GM23248 (cell line): ENCODE measurements at regions not wholly inside any gene's neighbourhood (a gene's known extent, or its start where the extent isn't known, plus 50 kb on each side); places are given as distances from the start of the nearest gene placed in this dataset.

Source experiments
- DNase-seq: peaks from one replicate; pipeline ENCODE4 v3.0.0-alpha.2; 2015
- H2AFZ ChIP-seq: fragments of 200-600 bp; sonication (generic); 2 replicates; pipeline ENCODE4 v1.6.1; 2016; ENCODE audit warnings: antibody characterized with exemption
- H3F3A ChIP-seq: fragments of 200-600 bp; sonication (generic); 2 replicates; pipeline ENCODE4 v1.6.1; 2016; ENCODE audit warnings: mild to moderate bottlenecking, antibody characterized with exemption, mixed run types; ENCODE audit not compliant: insufficient read depth
- H3K27ac ChIP-seq: fragments of 200-600 bp; sonication (generic); 2 replicates; pipeline ENCODE4 v1.5.1; 2016; ENCODE audit warnings: mild to moderate bottlenecking
- H3K27me3 ChIP-seq: fragments of 200-600 bp; sonication (generic); replicated peaks from 2 replicates; pipeline ENCODE4 v1.6.1; 2016; ENCODE audit warnings: mild to moderate bottlenecking; ENCODE audit not compliant: insufficient read depth
- H3K36me3 ChIP-seq: fragments of 200-600 bp; sonication (generic); 2 replicates; pipeline ENCODE4 v1.6.1; 2016; ENCODE audit warnings: low read depth, mild to moderate bottlenecking
- H3K4me1 ChIP-seq: fragments of 200-600 bp; sonication (generic); 2 replicates; pipeline ENCODE4 v1.6.1; 2016; ENCODE audit warnings: mild to moderate bottlenecking; ENCODE audit not compliant: insufficient read depth
- H3K4me2 ChIP-seq: fragments of 200-600 bp; sonication (generic); one replicate; pipeline ENCODE4 v1.6.1; 2016; ENCODE audit warnings: mild to moderate bottlenecking; ENCODE audit not compliant: unreplicated experiment
- H3K4me3 ChIP-seq: fragments of 200-600 bp; sonication (generic); 2 replicates; pipeline ENCODE4 v1.5.1; 2016; ENCODE audit warnings: mild to moderate bottlenecking
- H3K79me2 ChIP-seq: fragments of 200-600 bp; sonication (generic); 2 replicates; pipeline ENCODE4 v1.6.1; 2016; ENCODE audit warnings: mild to moderate bottlenecking; ENCODE audit not compliant: insufficient read depth
- H3K9ac ChIP-seq: fragments of 200-600 bp; sonication (generic); 2 replicates; pipeline ENCODE4 v1.6.1; 2016; ENCODE audit warnings: mild to moderate bottlenecking
- H3K9me2 ChIP-seq: fragments of 200-600 bp; sonication (generic); 2 replicates; pipeline ENCODE4 v1.6.1; 2016; ENCODE audit warnings: mixed run types, mild to moderate bottlenecking, moderate library complexity; ENCODE audit not compliant: insufficient read depth
- H3K9me3 ChIP-seq: fragments of 200-600 bp; sonication (generic); one replicate; pipeline ENCODE4 v1.6.1; 2017; ENCODE audit warnings: low read depth
- H4K20me1 ChIP-seq: fragments of 200-600 bp; sonication (generic); 2 replicates; pipeline ENCODE4 v1.6.0; 2016; ENCODE audit not compliant: insufficient read depth
- EZH2 ChIP-seq: fragments of 200-600 bp; sonication (generic); IDR thresholded peaks from 2 replicates; pipeline ENCODE4 v1.6.1; 2018; ENCODE audit warnings: antibody characterized with exemption, mild to moderate bottlenecking; ENCODE audit not compliant: insufficient read depth, poor library complexity, severe bottlenecking
- EZH2phosphoT487 ChIP-seq: fragments of 200-600 bp; sonication (generic); IDR thresholded peaks from 2 replicates; pipeline ENCODE4 v1.6.1; 2018; ENCODE audit warnings: antibody characterized with exemption, moderate library complexity, mild to moderate bottlenecking, low read depth; ENCODE audit not compliant: insufficient read depth
- WGBS, 2 experiments: methylation state at CpG; one replicate each; pipeline ENCODE4 v1.1.6; 2015 to 2017; ENCODE audit warnings: low lambda C conversion rate in 2 of 2, low coverage in 1 of 2; ENCODE audit errors: missing lambda C conversion rate in 2 of 2; 5-methylcytosine and 5-hydroxymethylcytosine counted together
- in situ Hi-C: fragments of 300-500 bp; cut with MboI; formaldehyde crosslinking; loops from 2 replicates; pipeline ENCODE4 v1.15.0; 2020

DNA sequence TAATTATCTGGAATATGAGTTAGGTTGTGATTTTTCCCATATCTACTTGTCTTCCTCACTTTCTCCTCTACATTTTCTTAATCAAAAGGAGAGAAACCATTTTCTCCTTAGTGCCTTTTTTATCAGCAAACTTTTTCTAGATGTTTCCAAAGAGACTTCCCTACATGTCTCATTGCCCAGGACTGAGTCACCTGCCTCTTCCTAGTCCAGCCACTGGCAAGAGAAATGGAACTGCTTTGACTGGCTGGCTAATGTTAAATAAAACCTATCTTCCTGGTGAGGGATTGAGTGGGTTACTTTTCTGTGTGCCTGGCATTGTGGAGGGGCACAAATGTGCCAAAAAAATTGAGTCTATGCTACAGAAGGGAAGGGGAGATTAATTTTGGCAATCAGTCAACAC, 52.1 kb upstream of the CD5L start:
- TF ChIP-seq EZH2phosphoT487 = no peak
- no peak for TF ChIP-seq EZH2
- Histone ChIP-seq H2AFZ (no peak overlapping the region), H3K4me3 (no peak overlapping the region), H4K20me1 (no peaks in the 10 kb centered on the region), H3K9me3 (no peaks in the 10 kb centered on the region), H3K4me2 (no peak overlapping the region), H3K36me3 (no peaks in the 10 kb centered on the region), H3K4me1 (no peaks in the 10 kb centered on the region), H3K9me2 (no peaks in the 10 kb centered on the region), H3K9ac (no peak overlapping the region), H3K79me2 (no peaks in the 10 kb centered on the region), H3F3A (no peaks in the 10 kb centered on the region), H3K27me3 (no peaks in the 10 kb centered on the region; the same call in 1 of the 2 replicates), H3K27ac (no peak overlapping the region)
- in situ Hi-C loops = no loop called here
- peak; percentile 28 for DNase-seq

DNA sequence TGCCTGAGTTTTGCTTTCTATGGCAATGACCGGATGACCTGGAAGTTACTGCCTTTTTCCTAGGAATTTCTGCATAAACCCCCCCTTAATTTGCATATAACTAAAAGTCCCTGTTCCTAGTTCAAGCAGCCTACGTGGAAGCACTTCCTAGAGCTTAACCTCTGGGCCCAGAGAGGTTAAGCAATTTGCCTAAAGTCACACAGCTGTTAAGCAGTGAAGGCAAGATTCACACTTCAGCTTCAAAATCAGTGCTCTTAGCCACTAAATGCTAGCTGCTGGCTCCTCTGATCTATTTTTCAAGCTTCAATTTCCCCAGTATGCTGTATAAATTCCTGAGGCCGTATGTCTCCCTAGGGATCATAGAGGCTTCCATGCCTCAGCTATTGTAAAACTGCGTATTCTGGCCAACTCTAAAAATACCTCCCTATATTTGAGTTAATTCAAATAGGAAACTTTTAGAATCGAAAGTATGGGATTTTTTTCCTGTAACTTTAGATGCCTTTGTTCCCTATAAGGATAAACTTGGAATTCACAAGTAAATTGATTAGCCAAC, 53.1 kb upstream of the CD5L start:
- Histone ChIP-seq H3K36me3 (no peaks in the 10 kb centered on the region), H3F3A (no peaks in the 10 kb centered on the region), H2AFZ (no peak overlapping the region), H3K27me3 (no peaks in the 10 kb centered on the region; the same call in 1 of the 2 replicates), H3K9ac (no peak overlapping the region), H3K9me2 (no peaks in the 10 kb centered on the region), H3K27ac (no peak overlapping the region), H3K4me3 (no peak overlapping the region), H3K4me2 (no peak overlapping the region), H4K20me1 (no peaks in the 10 kb centered on the region), H3K79me2 (no peaks in the 10 kb centered on the region), H3K9me3 (no peaks in the 10 kb centered on the region), H3K4me1 (no peaks in the 10 kb centered on the region)
- peak; percentile 12 for DNase-seq
- WGBS, 2 experiments = 8 to 15% methylated on average over 5 of the region's 5 CpGs
- TF ChIP-seq EZH2 = no peak
- TF ChIP-seq EZH2phosphoT487 = no peak
- in situ Hi-C loops = no loop called here

DNA sequence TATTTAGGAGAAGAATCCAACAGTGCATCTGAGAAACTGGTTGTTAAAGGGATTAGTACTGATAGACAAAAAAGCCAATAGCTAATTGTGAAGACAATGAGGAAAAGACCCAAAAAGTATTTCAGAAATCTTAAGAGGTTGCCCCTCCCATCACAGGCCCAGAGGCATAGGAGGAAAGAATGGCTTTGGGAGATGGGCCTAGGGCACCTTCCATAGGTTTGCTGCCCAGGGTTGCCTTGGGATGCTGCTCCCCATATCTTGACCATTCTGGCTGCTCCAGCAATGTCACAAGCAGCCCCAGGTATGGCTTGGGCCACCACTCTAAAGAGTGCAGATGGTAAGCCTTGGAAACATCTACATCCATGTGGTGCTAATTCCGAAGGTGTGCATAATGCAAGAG, 68.7 kb upstream of the CD5L start:
- no peak for TF ChIP-seq EZH2phosphoT487
- TF ChIP-seq EZH2 = no peak
- Histone ChIP-seq H3K9me3 (no peaks in the 10 kb centered on the region), H2AFZ (no peak overlapping the region), H3K79me2 (no peaks in the 10 kb centered on the region), H3K36me3 (no peaks in the 10 kb centered on the region), H3K4me2 (no peak overlapping the region), H3K27me3 (peaks cover 11% of the 10 kb centered on the region), H3K9ac (no peak overlapping the region), H3F3A (no peaks in the 10 kb centered on the region), H3K27ac (no peak overlapping the region), H3K9me2 (no peaks in the 10 kb centered on the region), H3K4me3 (no peak overlapping the region), H3K4me1 (no peaks in the 10 kb centered on the region), H4K20me1 (no peaks in the 10 kb centered on the region)
- 0 to 6% methylated on average over 1 of the region's 1 CpG for WGBS, 2 experiments
- in situ Hi-C loops = no loop called here
- DNase-seq = no peak

DNA sequence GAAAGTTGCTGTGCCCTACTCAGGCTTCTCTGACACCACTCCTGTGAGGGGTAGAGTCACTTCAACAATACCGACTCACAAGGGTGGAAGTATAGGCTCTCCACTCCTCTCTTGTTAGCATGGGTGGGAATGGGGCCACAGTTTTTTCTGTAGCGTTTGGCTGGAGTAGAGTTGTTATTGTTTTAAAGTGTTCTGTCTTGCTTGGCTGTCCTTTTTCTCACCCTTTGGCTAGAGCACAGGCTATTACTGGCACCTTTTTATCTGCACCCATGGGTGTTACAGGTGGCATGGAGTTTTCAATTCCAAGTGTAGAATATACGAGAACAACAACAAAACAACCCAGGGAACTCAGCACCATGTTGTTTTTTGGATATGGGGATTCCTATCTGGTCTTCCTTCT, 74.3 kb upstream of the CD5L start:
- Histone ChIP-seq H2AFZ (no peak overlapping the region), H3K79me2 (no peaks in the 10 kb centered on the region), H3K9ac (no peak overlapping the region), H3K27me3 (peaks cover 11% of the 10 kb centered on the region), H3K36me3 (no peaks in the 10 kb centered on the region), H4K20me1 (no peaks in the 10 kb centered on the region), H3K4me3 (no peak overlapping the region), H3K4me2 (no peak overlapping the region), H3K4me1 (no peaks in the 10 kb centered on the region), H3K9me3 (no peaks in the 10 kb centered on the region), H3K9me2 (no peaks in the 10 kb centered on the region), H3F3A (no peaks in the 10 kb centered on the region), H3K27ac (no peak overlapping the region)
- DNase-seq = no peak
- in situ Hi-C loops = no loop called here
- TF ChIP-seq EZH2 (no peak), EZH2phosphoT487 (no peak)
- WGBS, 2 experiments = 0% methylated on average over 3 of the region's 3 CpGs

DNA sequence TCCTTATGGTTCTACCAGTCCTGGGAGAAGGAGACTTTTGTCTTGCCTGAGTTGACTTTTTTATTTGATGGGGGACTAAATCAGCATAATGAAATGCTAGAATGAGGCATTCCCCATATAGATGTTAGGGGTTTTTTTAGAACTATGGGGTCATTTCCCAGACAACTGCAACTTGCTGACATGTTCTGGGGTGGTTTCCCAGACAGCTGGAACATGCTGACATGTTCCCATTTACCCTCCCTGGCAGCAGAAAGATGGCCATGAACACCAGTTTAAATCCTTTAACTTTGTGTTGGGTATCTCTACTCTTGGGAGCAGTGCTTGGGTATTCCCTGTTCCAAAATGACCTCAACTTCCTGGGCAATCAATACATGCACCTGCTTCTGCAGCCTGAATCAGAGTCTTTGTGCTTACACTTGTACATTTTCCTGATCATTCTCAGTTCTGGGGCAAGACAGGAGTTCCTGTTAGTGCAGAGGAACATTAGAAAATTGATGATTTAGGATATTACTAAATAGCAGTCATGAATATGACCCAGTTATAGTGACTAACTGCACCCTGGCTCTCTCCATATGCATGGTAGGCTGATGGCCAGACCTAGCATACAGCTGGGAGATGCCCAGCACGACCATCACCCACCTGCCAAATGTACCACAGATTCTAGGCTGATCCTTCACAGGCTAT, 75.4 kb upstream of the CD5L start:
- no peak overlapping the region for H2AFZ ChIP-seq
- no peak for TF ChIP-seq EZH2phosphoT487
- TF ChIP-seq EZH2 = no peak
- H3F3A ChIP-seq = no peaks in the 10 kb centered on the region
- in situ Hi-C loops = no loop called here
- H3K4me2 ChIP-seq = no peak overlapping the region
- H3K27ac ChIP-seq = no peak overlapping the region
- H3K9me3 ChIP-seq = no peaks in the 10 kb centered on the region
- H3K36me3 ChIP-seq = no peaks in the 10 kb centered on the region
- H3K9me2 ChIP-seq = no peaks in the 10 kb centered on the region
- no peaks in the 10 kb centered on the region for H3K4me1 ChIP-seq
- no peaks in the 10 kb centered on the region for H4K20me1 ChIP-seq
- H3K9ac ChIP-seq = no peak overlapping the region
- no peaks in the 10 kb centered on the region for H3K79me2 ChIP-seq
- DNase-seq = no peak
- no peak overlapping the region for H3K4me3 ChIP-seq
- WGBS, 2 experiments = 4 to 5% methylated on average over 1 of the region's 1 CpG
- peaks cover 8% of the 10 kb centered on the region for H3K27me3 ChIP-seq
